ENCODE measurements at regions not wholly inside any gene's neighbourhood (a gene's known extent, or its start where the extent isn't known, plus 50 kb on each side); places are given as distances from the start of the nearest gene placed in this dataset.

DNA sequence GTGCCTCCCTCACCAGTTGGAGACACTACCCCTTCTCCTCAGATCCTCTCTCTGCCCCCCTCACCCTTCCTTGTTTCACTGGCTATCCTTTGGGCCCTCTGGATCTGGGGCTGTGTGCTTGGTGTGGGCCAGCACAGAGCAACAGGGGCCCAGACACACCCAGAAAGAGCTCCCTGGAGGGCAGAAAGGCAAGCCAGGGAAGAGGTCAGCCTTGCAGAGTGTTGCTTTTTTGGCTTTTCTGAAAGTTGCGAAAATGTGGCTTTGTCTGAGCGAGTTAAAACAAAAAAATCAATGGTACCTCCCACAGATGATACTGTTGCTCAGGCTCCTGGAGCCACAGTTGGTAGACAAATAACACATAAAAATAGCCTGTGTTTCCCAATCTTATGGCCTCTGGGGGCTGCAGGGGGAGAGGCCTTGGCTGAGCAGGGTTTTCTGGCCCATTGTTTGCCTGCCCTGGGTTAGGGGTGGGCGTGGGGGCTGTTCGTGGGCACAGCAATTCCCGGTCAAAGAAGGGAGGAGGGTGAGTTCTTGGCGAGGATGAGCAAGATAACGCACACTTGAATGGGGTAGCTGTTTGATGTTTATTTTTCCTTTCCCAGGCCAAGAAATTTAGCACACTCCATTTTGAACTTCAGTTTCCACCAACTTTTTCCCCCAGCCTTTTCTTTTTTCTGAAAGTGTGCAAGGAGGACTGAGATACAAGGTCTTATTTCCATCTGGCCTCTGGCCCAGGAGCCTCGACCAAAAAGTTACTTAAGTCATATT is 167.0 kb upstream of the HAAO start:
- TF ChIP-seq, protein P1, sequence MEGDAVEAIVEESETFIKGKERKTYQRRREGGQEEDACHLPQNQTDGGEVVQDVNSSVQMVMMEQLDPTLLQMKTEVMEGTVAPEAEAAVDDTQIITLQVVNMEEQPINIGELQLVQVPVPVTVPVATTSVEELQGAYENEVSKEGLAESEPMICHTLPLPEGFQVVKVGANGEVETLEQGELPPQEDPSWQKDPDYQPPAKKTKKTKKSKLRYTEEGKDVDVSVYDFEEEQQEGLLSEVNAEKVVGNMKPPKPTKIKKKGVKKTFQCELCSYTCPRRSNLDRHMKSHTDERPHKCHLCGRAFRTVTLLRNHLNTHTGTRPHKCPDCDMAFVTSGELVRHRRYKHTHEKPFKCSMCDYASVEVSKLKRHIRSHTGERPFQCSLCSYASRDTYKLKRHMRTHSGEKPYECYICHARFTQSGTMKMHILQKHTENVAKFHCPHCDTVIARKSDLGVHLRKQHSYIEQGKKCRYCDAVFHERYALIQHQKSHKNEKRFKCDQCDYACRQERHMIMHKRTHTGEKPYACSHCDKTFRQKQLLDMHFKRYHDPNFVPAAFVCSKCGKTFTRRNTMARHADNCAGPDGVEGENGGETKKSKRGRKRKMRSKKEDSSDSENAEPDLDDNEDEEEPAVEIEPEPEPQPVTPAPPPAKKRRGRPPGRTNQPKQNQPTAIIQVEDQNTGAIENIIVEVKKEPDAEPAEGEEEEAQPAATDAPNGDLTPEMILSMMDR (IDR thresholded peaks at IDR 0.05) = no peak

DNA sequence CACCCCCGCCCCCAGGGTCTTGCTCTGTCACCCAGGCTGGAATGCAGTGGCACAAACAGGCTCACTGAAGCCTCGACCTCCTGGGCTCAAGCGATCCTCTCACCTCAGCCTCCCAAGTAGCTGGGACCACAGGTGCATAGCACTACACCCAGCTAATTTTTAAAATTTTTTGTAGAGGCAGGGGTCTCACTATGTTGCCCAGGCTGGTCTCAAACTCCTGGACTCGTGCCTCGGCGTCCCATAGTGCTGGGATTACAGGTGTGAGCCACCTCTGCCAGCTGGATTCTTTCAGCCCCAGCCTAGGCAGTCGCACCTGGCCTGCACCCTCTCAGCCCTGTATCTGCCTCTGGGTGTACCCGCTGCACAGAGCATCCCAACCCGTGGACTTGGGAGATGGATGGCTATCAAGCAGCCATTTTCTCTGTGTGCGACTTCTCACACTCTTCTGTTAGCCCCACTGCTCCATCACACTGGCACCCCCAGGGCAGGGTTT is 166.4 kb upstream of the HAAO start:
- TF ChIP-seq, protein P1 (IDR thresholded peaks at IDR 0.05) = no peak

DNA sequence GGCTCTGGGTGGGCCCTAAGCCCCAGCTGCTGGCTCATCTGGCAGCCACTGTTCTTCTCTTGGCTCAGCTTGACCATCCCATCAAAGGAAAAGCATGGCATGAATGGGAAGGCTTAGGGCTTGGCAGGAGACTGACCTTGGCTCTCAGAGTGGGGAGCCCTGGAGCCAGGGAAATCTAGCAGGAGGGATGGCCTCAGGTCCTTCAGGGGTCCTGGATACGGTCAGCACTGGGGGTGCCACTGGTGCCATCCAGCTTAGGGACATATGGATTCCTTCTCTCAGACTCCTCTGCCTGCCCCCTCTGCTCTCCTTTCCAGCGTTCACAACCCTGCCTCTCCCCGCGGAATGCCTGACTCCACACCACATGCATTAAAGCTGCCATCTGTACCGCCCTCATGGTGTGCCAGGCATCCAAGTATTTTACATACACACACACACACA is 165.5 kb upstream of the HAAO start:
- TF ChIP-seq, protein P1 (IDR thresholded peaks at IDR 0.05) = no peak

DNA sequence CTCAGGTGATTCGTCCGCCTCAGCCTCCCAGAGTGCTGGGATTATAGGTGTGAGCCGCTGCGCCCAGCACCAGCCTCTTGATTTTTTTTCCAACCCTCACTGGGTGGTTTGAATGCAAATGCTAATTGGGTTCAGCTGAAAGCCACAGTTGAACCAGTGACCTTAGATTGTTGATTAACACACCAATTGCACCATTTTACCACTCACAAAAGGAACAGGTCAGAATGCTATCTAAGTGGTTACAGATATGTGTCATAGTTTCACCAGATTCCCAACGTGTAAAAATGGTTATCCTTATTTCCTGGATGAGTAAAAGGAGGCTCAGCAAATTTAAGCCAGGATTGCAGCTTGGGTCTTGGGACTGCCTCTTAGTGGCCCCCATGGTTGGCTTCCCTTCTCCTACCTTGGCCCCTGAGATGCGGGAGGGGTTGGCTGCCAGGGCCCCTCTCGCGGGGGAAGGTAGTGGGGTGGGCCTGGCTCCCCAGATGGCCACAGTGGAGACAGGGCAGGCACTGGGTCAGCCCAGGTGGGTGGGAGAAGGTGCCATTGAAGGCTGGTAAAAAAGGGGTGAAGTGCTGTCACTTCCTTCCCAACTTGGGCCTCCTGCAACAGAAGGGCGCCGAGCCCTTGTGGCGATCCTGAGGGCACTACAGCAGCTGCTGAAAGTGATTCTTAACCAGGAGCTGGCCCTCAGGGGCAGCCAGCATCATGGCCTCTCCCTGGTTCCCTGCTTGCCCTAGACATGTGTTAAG is 164.9 kb upstream of the HAAO start:
- TF ChIP-seq, protein P1 (IDR thresholded peaks at IDR 0.05) = no peak

DNA sequence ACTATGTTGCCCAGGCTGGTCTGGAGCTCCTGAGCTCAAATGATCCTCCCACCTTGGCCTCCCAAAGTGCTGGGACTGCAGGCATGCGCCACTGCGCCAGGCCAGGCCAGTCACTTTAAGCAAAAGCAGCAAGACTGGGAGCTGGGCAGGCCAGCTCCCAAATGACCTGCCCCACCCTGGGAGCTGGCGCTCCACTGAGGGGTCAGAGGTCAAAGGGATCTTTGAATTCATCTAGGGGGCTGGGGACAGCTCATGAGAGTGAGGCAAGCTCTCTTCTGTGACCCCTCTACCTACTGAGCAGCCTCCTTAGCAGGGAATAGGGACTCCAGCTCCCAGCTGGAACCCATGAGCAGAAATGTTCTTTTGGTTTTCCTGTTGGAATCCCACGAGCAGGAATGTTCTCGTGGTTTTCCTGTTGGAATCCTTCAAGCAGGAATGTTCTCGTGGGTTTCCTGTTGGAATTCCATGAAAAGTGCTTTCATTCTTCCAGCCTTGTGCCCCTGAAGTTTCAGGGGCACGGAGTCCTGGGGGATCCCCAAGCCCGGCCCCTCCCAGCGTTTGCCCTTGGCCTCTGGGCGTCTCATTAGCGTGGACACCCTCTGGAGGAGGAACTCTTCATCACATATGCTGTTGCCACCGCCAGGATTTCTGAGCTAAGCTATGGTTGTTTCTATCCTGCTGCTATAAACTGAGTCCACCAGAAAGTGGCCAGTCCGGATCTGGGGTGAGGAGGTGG is 162.0 kb upstream of the HAAO start:
- TF ChIP-seq, protein P1 (IDR thresholded peaks at IDR 0.05) = no peak

DNA sequence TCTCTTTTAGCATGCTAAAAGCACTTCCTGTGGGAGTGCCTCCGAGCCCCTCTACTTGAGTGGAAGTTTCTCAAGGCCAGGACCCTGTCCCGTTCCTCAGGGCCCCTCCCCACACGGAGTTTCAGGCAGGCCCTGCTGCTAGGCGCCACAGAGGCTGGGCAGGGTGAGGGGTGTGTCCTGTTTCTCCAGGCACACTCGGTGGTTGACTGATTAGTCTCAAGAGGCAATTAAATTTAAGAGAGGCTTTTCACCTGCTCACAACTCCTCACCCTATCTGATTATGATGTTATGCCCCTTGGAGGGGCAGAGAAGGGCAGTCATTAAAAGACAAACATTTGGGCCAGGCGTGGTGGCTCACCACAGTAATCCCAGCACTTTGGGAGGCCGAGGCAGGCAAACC is 160.8 kb upstream of the HAAO start:
- TF ChIP-seq, protein P1 (IDR thresholded peaks at IDR 0.05) = no peak

DNA sequence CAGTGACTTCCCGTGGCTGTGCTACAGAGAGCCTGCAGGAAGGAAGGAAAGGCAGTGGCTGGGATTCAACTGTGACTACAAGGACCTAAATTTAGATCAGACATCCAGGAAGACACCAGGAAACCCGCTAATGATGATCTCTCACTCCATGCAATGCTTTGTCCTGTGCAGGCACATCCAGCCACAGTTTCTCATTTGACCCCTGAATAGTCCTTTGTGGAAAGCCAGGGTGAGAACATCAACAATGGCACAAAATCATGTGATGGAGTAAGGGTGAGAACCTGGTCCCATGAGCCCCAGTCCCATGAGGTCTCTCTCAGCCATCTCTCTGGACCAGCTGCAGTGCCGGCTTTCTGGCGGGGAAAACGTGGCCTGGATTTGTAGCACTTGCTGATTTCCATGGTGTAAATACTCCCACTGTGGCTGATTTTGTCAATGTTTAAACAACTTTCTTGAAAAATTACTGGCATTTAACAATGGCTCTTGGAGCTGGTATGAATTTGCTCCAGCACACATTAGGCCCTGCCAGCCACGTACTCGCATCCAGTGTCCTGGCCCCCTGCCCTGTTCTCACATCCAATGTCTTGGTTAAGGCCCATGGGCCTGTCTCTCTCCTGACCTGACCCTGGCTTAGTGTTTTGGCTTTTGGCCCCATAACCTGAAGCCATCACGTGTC is 159.0 kb upstream of the HAAO start:
- TF ChIP-seq, protein P1 (IDR thresholded peaks at IDR 0.05) = no peak

Data from LNCAP (cell line).